ENCODE measurements at regions not wholly inside any gene's neighbourhood (a gene's known extent, or its start where the extent isn't known, plus 50 kb on each side); places are given as distances from the start of the nearest gene placed in this dataset.

- H3K9ac ChIP-seq (ENCODE audit: low read depth, low read length), result no peak overlapping the region
- CTCF ChIA-PET, result no interaction called here
Measured at GRCh38 chr3:182629521-182629920, 163.8 kb upstream of the ATP11B start.

More at GRCh38 chr3:182629521-182629920, 163.8 kb upstream of the ATP11B start:
- no peak for DNase-seq
- ATAC-seq (ENCODE audit: low read depth), result no peak
- no peak overlapping the region for H3K27ac ChIP-seq (ENCODE audit: insufficient read depth, low read length)
- H3K27me3 ChIP-seq (ENCODE audit: control insufficient read depth, insufficient read depth, low read length), result no peaks in the 10 kb centered on the region
- H2BK5ac ChIP-seq (ENCODE audit: low read depth, low read length, poor library complexity, severe bottlenecking), result no peak overlapping the region
- no peak overlapping the region for H2AFZ ChIP-seq (replicated peaks; ENCODE audit: low read length, poor library complexity)
- no peaks in the 10 kb centered on the region for H4K20me1 ChIP-seq (ENCODE audit: insufficient read depth, low read length)
- no peak overlapping the region for H3K14ac ChIP-seq (replicated peaks; ENCODE audit: low read depth, low read length)
- H3K18ac ChIP-seq (ENCODE audit: low read depth, low read length), result no peak overlapping the region
- no peak overlapping the region for H3K23ac ChIP-seq (ENCODE audit: low read depth, low read length)
- H3K36me3 ChIP-seq (ENCODE audit: control insufficient read depth, insufficient read depth, low read length), result no peaks in the 10 kb centered on the region
- H2BK15ac ChIP-seq (ENCODE audit: low read depth, low read length), result no peak overlapping the region
- no peaks in the 10 kb centered on the region for H3K9me3 ChIP-seq (ENCODE audit: control insufficient read depth, insufficient read depth, low read length)
- H4K8ac ChIP-seq (ENCODE audit: low read depth in 2 of 2, low read length in 2 of 2), result no peak overlapping the region
- no peak overlapping the region for H2BK120ac ChIP-seq (ENCODE audit: low read depth, low read length)
- dilution Hi-C loops (cut with HindIII; ENCODE audit: low sequenced_read_pairs, unreplicated experiment) (no loop called here), intact Hi-C loops (cut with micrococcal nuclease) (no loop called here), in situ Hi-C loops (cut with MboI; ENCODE audit: low sequenced_read_pairs) (no loop called here)
- TF ChIP-seq FOS (IDR thresholded peaks at IDR 0.05; ENCODE audit: low read depth, low read length) (no peak), CHD1 (IDR thresholded peaks at IDR 0.05; ENCODE audit: low read depth, low read length) (no peak), CEBPB (IDR thresholded peaks at IDR 0.05; ENCODE audit: low read depth, low read length) (no peak), POLR2A (IDR thresholded peaks at IDR 0.05; ENCODE audit: low read depth, low read length) (no peak), MXI1 (IDR thresholded peaks at IDR 0.05; ENCODE audit: borderline replicate concordance, low read depth, low read length) (no peak), BHLHE40 (IDR thresholded peaks at IDR 0.05; ENCODE audit: low read depth, low read length) (no peak), RAD21 (IDR thresholded peaks at IDR 0.05; ENCODE audit: low read length) (no peak), NFE2L2 (IDR thresholded peaks at IDR 0.05; ENCODE audit: low read depth, low read length) (no peak), RFX5 (IDR thresholded peaks at IDR 0.05; ENCODE audit: low read depth, low read length) (no peak), MAZ (IDR thresholded peaks at IDR 0.05; ENCODE audit: borderline replicate concordance, low read depth, low read length) (no peak), USF2 (IDR thresholded peaks at IDR 0.05; ENCODE audit: low read depth, low read length) (no peak)
- H2AK5ac ChIP-seq (ENCODE audit: low read depth, low read length), result no peak overlapping the region
- H3K56ac ChIP-seq (ENCODE audit: extremely low read depth, insufficient read depth, low read length), result no peak overlapping the region
- no peak overlapping the region for H2BK20ac ChIP-seq (ENCODE audit: low read depth, low read length)
- no peak overlapping the region for H3K4me3 ChIP-seq (ENCODE audit: insufficient read depth, low read depth, low read length)
- 0% methylated on average over 1 of the region's 1 CpG; no CpG with 5 or more reads in 1 of the 2 experiments for WGBS, 2 experiments (ENCODE audit: extremely low coverage in 2 of 2, insufficient read length in 1 of 2)
- H2AK9ac ChIP-seq (replicated peaks; ENCODE audit: low read depth, low read length, poor library complexity), result no peak overlapping the region
- no peaks in the 10 kb centered on the region for H3K79me1 ChIP-seq (ENCODE audit: low read depth in 1 of 2, low read length in 2 of 2)
- no TSS peak for BruUV-seq (replicated peaks)
- H3K4me2 ChIP-seq (ENCODE audit: low read depth, low read length), result no peak overlapping the region
- no peaks in the 10 kb centered on the region for H3K4me1 ChIP-seq (ENCODE audit: control insufficient read depth, insufficient read depth, low read length)
- POLR2A ChIA-PET (ENCODE audit: unreplicated experiment), result no interaction called here
- no peaks in the 10 kb centered on the region for H3K9me1 ChIP-seq (ENCODE audit: insufficient read depth, low read length)
- no peak overlapping the region for H4K91ac ChIP-seq (ENCODE audit: insufficient read depth, low read depth, low read length)
- H3K4ac ChIP-seq (ENCODE audit: low read depth, low read length), result no peak overlapping the region
- H4K5ac ChIP-seq (ENCODE audit: low read depth, low read length), result no peak overlapping the region
